Right lobe of liver (tissue), 4 donors: ENCODE measurements at regions not wholly inside any gene's neighbourhood (a gene's known extent, or its start where the extent isn't known, plus 50 kb on each side); places are given as distances from the start of the nearest gene placed in this dataset.

ENCODE experiments used
- CTCF ChIP-seq, 4 donors: fragments of 200-600 bp in 3 of 4; fragments of 450-650 bp in 1 of 4; IDR thresholded peaks; one replicate each; pipeline versions ENCODE4 v1.5.1 to v1.8.0; 2016 to 2022; ENCODE audit warnings: antibody characterized with exemption in 4 of 4, mild to moderate bottlenecking in 2 of 4
- POLR2A ChIP-seq: fragments of 450-650 bp; IDR thresholded peaks from one replicate; pipeline ENCODE4 v1.6.1; 2017; ENCODE audit warnings: antibody characterized with exemption, mild to moderate bottlenecking
- donor health status: DM: no; HTN: no; CAD: no.
- donor health status: DM: no; HTN: no; CAD: no.
- donor health status: DM: no; HTN: yes; CAD: no.

GRCh38 chr3:67937498-67938118 lies 283.2 kb upstream of the SUCLG2 start:
- no peak for TF ChIP-seq CTCF (IDR thresholded peaks at IDR 0.05)
- no peak for TF ChIP-seq POLR2A
